ENCODE measurements at regions not wholly inside any gene's neighbourhood (a gene's known extent, or its start where the extent isn't known, plus 50 kb on each side); places are given as distances from the start of the nearest gene placed in this dataset.

DNA sequence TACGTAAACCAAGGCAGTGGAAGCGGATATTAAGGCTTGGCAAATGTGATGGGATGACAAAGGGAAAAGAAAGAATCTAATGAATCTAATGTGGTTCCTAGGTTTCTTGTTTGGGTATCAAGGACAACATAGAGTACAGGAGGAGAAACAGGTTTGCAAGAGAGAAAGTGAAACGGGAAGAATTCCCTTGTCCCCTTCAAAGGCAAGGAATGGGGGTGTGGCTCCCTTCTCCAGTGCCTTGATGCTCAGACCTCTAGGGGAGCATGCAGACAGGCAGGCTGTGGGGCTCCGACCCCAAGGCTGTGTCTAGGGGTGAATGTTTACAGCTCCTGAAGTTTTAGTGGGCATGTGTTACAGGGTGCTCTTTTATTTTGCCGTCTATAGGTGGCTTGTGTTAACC, 317.5 kb upstream of the HSF2 start:
- intact Hi-C loops (cut with micrococcal nuclease): no loop called here
- H3K4me3 ChIP-seq: no peak overlapping the region
- BruUV-seq (replicated peaks): no TSS peak

More for the DNA sequence above, 317.5 kb upstream of the HSF2 start:
- ATAC-seq: no peak
- CTCF ChIA-PET (ENCODE audit: low intra/inter-chr PET ratio): no interaction called here
- Histone ChIP-seq H3K79me2 (ENCODE audit: control insufficient read depth, insufficient read depth, low read length) (no peaks in the 10 kb centered on the region), H3K27me3 (ENCODE audit: control insufficient read depth in 2 of 2, insufficient read depth in 2 of 2, low read length in 2 of 2) (no peaks in the 10 kb centered on the region), H3K9me1 (ENCODE audit: control insufficient read depth, insufficient read depth, low read length) (no peaks in the 10 kb centered on the region), H3K9me3 (replicated peaks; ENCODE audit: control insufficient read depth, insufficient read depth, low read depth, low read length) (no peaks in the 10 kb centered on the region), H3K4me1 (replicated peaks in 1 of 2; ENCODE audit: control insufficient read depth in 2 of 2, insufficient read depth in 2 of 2, low read length in 2 of 2) (no peaks in the 10 kb centered on the region), H4K20me1 (replicated peaks; ENCODE audit: control insufficient read depth, insufficient read depth, low read length) (no peaks in the 10 kb centered on the region), H3K27ac (ENCODE audit: extremely low read depth, low read depth, low read length) (no peak overlapping the region), H3K4me2 (ENCODE audit: insufficient read depth, low read length) (no peak overlapping the region), H3K36me3 (ENCODE audit: control insufficient read depth, insufficient read depth, low read length) (no peaks in the 10 kb centered on the region), H2AFZ (ENCODE audit: low read depth, low read length) (no peak overlapping the region), H3K9ac (ENCODE audit: insufficient read depth in 1 of 2, low read depth in 2 of 2, low read length in 2 of 2) (no peak overlapping the region)
- WGBS (ENCODE audit: insufficient coverage, low coverage, missing lambda C conversion rate): 0% methylated on average over 5 of the region's 5 CpGs
- POLR2A ChIA-PET: no interaction called here
- no peak for FAIRE-seq
- TF ChIP-seq NELFE (IDR thresholded peaks at IDR 0.05; ENCODE audit: insufficient read depth, insufficient read length) (no peak), ZNF224 (CRISPR knock-in tag; IDR thresholded peaks at IDR 0.05) (no peak), ASH1L (IDR thresholded peaks at IDR 0.05; ENCODE audit: borderline replicate concordance, low read depth, partially characterized antibody) (no peak), MYC (IDR thresholded peaks at IDR 0.05; ENCODE audit: low read depth, low read length) (no peak), MYC (CRISPR knock-in tag; IDR thresholded peaks at IDR 0.05; ENCODE audit: borderline replicate concordance, low read depth) (no peak), FIP1L1 (IDR thresholded peaks at IDR 0.05; ENCODE audit: low read depth, low read length, poor library complexity, severe bottlenecking) (no peak), KDM5B (IDR thresholded peaks at IDR 0.05; ENCODE audit: insufficient replicate concordance, low read depth, low read length) (no peak)
- TF ChIP-seq, protein P1, sequence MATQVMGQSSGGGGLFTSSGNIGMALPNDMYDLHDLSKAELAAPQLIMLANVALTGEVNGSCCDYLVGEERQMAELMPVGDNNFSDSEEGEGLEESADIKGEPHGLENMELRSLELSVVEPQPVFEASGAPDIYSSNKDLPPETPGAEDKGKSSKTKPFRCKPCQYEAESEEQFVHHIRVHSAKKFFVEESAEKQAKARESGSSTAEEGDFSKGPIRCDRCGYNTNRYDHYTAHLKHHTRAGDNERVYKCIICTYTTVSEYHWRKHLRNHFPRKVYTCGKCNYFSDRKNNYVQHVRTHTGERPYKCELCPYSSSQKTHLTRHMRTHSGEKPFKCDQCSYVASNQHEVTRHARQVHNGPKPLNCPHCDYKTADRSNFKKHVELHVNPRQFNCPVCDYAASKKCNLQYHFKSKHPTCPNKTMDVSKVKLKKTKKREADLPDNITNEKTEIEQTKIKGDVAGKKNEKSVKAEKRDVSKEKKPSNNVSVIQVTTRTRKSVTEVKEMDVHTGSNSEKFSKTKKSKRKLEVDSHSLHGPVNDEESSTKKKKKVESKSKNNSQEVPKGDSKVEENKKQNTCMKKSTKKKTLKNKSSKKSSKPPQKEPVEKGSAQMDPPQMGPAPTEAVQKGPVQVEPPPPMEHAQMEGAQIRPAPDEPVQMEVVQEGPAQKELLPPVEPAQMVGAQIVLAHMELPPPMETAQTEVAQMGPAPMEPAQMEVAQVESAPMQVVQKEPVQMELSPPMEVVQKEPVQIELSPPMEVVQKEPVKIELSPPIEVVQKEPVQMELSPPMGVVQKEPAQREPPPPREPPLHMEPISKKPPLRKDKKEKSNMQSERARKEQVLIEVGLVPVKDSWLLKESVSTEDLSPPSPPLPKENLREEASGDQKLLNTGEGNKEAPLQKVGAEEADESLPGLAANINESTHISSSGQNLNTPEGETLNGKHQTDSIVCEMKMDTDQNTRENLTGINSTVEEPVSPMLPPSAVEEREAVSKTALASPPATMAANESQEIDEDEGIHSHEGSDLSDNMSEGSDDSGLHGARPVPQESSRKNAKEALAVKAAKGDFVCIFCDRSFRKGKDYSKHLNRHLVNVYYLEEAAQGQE (IDR thresholded peaks at IDR 0.05; ENCODE audit: borderline replicate concordance): no peak
- TF ChIP-seq, protein P1 (CRISPR knock-in tag; IDR thresholded peaks at IDR 0.05; ENCODE audit: low read depth): no peak
- no peak for DNase-seq (ENCODE audit: extremely low read depth in 1 of 4, low spot score in 3 of 4)
- in situ Hi-C loops (cut with MboI): no loop called here

Measured in K562 (cell line).